CD4-positive, alpha-beta T cell (primary cell): ENCODE measurements at regions not wholly inside any gene's neighbourhood (a gene's known extent, or its start where the extent isn't known, plus 50 kb on each side); places are given as distances from the start of the nearest gene placed in this dataset.

Experiments used
- ATAC-seq: fragments of 200-7000 bp; cut with Tn5 transposase; one replicate; pipeline ENCODE4 v1.10.0; 2022; ENCODE audit warnings: mild to moderate bottlenecking; ENCODE audit not compliant: poor library complexity
- CTCF ChIA-PET: fragments of 350-600 bp; sonication (Branson Sonifier 250); formaldehyde crosslinking; loops from one replicate; lab custom pipeline; 2021; ENCODE audit warnings: antibody characterized with exemption, inconsistent platforms; lab: Charles Lee
- POLR2A ChIA-PET: fragments of 350-600 bp; sonication (Branson Sonifier 250); formaldehyde crosslinking; loops from one replicate; lab custom pipeline; 2021; ENCODE audit warnings: antibody characterized with exemption, inconsistent platforms; lab: Charles Lee
- DNase-seq, 14 experiments: peaks; one replicate each; pipeline ENCODE4 v3.0.0-alpha.2; 2013 to 2020; ENCODE audit warnings: mixed read lengths in 2 of 14
- H3K27ac ChIP-seq, 2 donors: one replicate each; pipeline versions ENCODE4 v1.5.1 to v1.7.0; 2013; ENCODE audit warnings: low read length in 2 of 2, low read depth in 1 of 2, mild to moderate bottlenecking in 1 of 2
- H3K27me3 ChIP-seq, 2 experiments: 1 replicate in 1 of 2; 2 replicates in 1 of 2; pipeline versions ENCODE4 v1.6.1 to v1.7.0; 2013; ENCODE audit warnings: low read length in 2 of 2, control low read depth in 1 of 2, mild to moderate bottlenecking in 1 of 2, moderate library complexity in 1 of 2; ENCODE audit not compliant: insufficient read depth in 2 of 2, control insufficient read depth in 1 of 2
- H3K36me3 ChIP-seq: one replicate; pipeline ENCODE4 v1.6.1; 2013; ENCODE audit warnings: low read length, control low read depth; ENCODE audit not compliant: insufficient read depth
- H3K4me1 ChIP-seq: one replicate; pipeline ENCODE4 v1.6.1; 2013; ENCODE audit warnings: low read length, control low read depth; ENCODE audit not compliant: insufficient read depth
- H3K4me3 ChIP-seq: one replicate; pipeline ENCODE4 v1.5.1; 2013; ENCODE audit warnings: mild to moderate bottlenecking, low read length, moderate library complexity
- H3K9me3 ChIP-seq, 2 experiments: 1 replicate in 1 of 2; 2 replicates in 1 of 2; pipeline versions ENCODE4 v1.6.1 to v1.7.0; 2013; ENCODE audit warnings: low read length in 2 of 2, mild to moderate bottlenecking in 2 of 2, control low read depth in 1 of 2, moderate library complexity in 1 of 2; ENCODE audit not compliant: control insufficient read depth in 1 of 2, insufficient read depth in 1 of 2
- H3K27ac Mint-ChIP-seq: one replicate; pipeline ENCODE4 v1.8.0; 2020; ENCODE audit warnings: mixed read lengths
- H3K27me3 Mint-ChIP-seq: one replicate; pipeline ENCODE4 v1.8.0; 2021; ENCODE audit warnings: mixed read lengths
- H3K36me3 Mint-ChIP-seq: one replicate; pipeline ENCODE4 v1.8.0; 2021; ENCODE audit warnings: low read depth, mixed read lengths
- H3K4me1 Mint-ChIP-seq: one replicate; pipeline ENCODE4 v1.8.0; 2021; ENCODE audit warnings: low read depth, mixed read lengths
- H3K4me3 Mint-ChIP-seq: one replicate; pipeline ENCODE4 v1.8.0; 2020; ENCODE audit warnings: mild to moderate bottlenecking, mixed read lengths
- H3K9me3 Mint-ChIP-seq: one replicate; pipeline ENCODE4 v1.8.0; 2020; ENCODE audit warnings: mixed read lengths
- CTCF ChIP-seq: fragments of 200-600 bp; IDR thresholded peaks from one replicate; pipeline ENCODE4 v1.8.0; 2022; ENCODE audit warnings: antibody characterized with exemption, mild to moderate bottlenecking
- intact Hi-C, 2 experiments: fragments of 100-400 bp; cut with DNase I in 1 of 2; cut with micrococcal nuclease in 1 of 2; formaldehyde crosslinking; loops; one replicate each; pipeline versions ENCODE4 v1.15.1 to v1.9.0; 2023 to 2025; cut with DNase I, micrococcal nuclease

GRCh38 chr2:53460347-53460746, 307.3 kb upstream of the CHAC2 start:
- Mint-ChIP-seq H3K27me3 (peaks cover 14% of the 10 kb centered on the region), H3K4me1 (no peaks in the 10 kb centered on the region), H3K36me3 (no peaks in the 10 kb centered on the region), H3K4me3 (no peak overlapping the region), H3K9me3 (peaks cover 4% of the 10 kb centered on the region), H3K27ac (no peak overlapping the region)
- Histone ChIP-seq H3K4me1 (no peaks in the 10 kb centered on the region), H3K27ac (no peak overlapping the region), H3K36me3 (no peaks in the 10 kb centered on the region), H3K9me3 (peaks cover 0 to under 1% of the 10 kb centered on the region in 2 experiments), H3K4me3 (no peak overlapping the region), H3K27me3 (no peaks in the 10 kb centered on the region)
- POLR2A ChIA-PET, result no interaction called here
- ATAC-seq, result no peak
- intact Hi-C loops, result no loop called here
- no peak for TF ChIP-seq CTCF
- CTCF ChIA-PET, result no interaction called here
- no peak for DNase-seq

GRCh38 chr2:53455094-53455493, 312.5 kb upstream of the CHAC2 start:
- H3K4me1 Mint-ChIP-seq, result no peaks in the 10 kb centered on the region
- CTCF ChIA-PET, result no interaction called here
- no peak overlapping the region for H3K27ac Mint-ChIP-seq
- Histone ChIP-seq H3K9me3 (peaks cover 0 to 4% of the 10 kb centered on the region in 2 experiments), H3K36me3 (no peaks in the 10 kb centered on the region), H3K27ac (no peak overlapping the region), H3K27me3 (no peaks in the 10 kb centered on the region), H3K4me1 (no peaks in the 10 kb centered on the region), H3K4me3 (no peak overlapping the region)
- H3K4me3 Mint-ChIP-seq, result no peak overlapping the region
- H3K9me3 Mint-ChIP-seq, result peaks cover 4% of the 10 kb centered on the region
- no peaks in the 10 kb centered on the region for H3K27me3 Mint-ChIP-seq
- intact Hi-C loops, result no loop called here
- H3K36me3 Mint-ChIP-seq, result no peaks in the 10 kb centered on the region
- no peak for TF ChIP-seq CTCF
- POLR2A ChIA-PET, result no interaction called here
- DNase-seq (no peak), ATAC-seq (no peak)

- Mint-ChIP-seq H3K27me3 (no peaks in the 10 kb centered on the region), H3K27ac (no peak overlapping the region), H3K4me1 (no peaks in the 10 kb centered on the region), H3K9me3 (no peaks in the 10 kb centered on the region), H3K4me3 (no peak overlapping the region), H3K36me3 (no peaks in the 10 kb centered on the region)
- Histone ChIP-seq H3K27ac (no peak overlapping the region), H3K27me3 (no peaks in the 10 kb centered on the region), H3K4me1 (no peaks in the 10 kb centered on the region), H3K9me3 (peaks cover 0 to 4% of the 10 kb centered on the region in 2 experiments), H3K36me3 (no peaks in the 10 kb centered on the region), H3K4me3 (no peak overlapping the region)
- CTCF ChIA-PET, result no interaction called here
- no peak for TF ChIP-seq CTCF
- ATAC-seq (no peak), DNase-seq (no peak)
- POLR2A ChIA-PET, result no interaction called here
- intact Hi-C loops, result no loop called here
These were observed 314.5 kb upstream of the CHAC2 start for GRCh38 chr2:53452957-53453748.
